PFSK-1 (cell line): ENCODE measurements at regions not wholly inside any gene's neighbourhood (a gene's known extent, or its start where the extent isn't known, plus 50 kb on each side); places are given as distances from the start of the nearest gene placed in this dataset.

ENCODE experiments used
- FOXP2 ChIP-seq: optimal IDR thresholded peaks from 2 replicates; pipeline ENCODE3; 2011; ENCODE audit warnings: borderline replicate concordance, control low read depth, inconsistent platforms; ENCODE audit not compliant: insufficient read depth; ENCODE audit errors: extremely low read length, extremely low read depth
- POLR2AphosphoS5 ChIP-seq: IDR thresholded peaks from 2 replicates; pipeline ENCODE4 v1.6.1; 2012; ENCODE audit warnings: low read depth, mild to moderate bottlenecking, control low read depth, low read length, moderate library complexity
- SIN3A ChIP-seq: IDR thresholded peaks from 2 replicates; pipeline ENCODE4 v1.6.1; 2012; ENCODE audit warnings: mild to moderate bottlenecking, low read length, moderate library complexity, borderline replicate concordance; ENCODE audit not compliant: insufficient read depth
- TAF1 ChIP-seq: IDR thresholded peaks from 2 replicates; pipeline ENCODE4 v1.6.1; 2012; ENCODE audit warnings: low read length, control low read depth, borderline replicate concordance; ENCODE audit not compliant: insufficient read depth
- TF ChIP-seq, protein P1 (sequence below), 2 experiments: IDR thresholded peaks; 2 replicates each; pipeline versions ENCODE4 v1.6.1 to v1.8.0; 2011 to 2012; ENCODE audit warnings: low read depth in 2 of 2, low read length in 2 of 2, control low read depth in 1 of 2, inconsistent platforms in 1 of 2, mild to moderate bottlenecking in 1 of 2, moderate library complexity in 1 of 2; ENCODE audit not compliant: insufficient read depth in 1 of 2

DNA sequence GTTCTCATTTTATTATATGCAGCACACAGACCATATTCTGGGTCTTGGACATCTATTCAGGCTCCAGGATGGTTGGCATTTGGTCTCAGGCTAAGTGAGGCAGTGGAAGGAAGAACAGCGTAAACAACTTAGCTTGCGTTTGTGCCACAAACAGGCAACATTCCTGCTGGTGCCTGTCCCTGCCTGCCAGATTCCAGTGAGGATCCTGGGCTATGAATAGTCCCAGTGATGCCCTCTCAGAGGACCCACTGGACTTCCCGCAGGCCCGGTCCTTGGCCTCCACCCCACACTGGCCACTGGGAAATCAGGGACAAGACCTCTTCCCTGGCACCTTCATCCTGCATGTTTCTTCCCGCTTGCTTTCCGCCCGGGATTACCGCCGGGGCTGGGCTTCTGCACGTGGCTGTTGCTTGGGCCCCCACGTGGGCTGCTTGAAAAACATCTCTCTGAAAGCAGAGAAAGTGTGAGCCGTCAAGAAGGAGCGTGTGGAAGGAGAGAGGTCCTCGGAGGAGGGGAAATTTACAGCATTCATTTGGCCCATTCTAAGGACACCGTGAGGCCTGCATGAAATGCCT lies 145.1 kb upstream of the WNT4 start:
- TF ChIP-seq, protein P1, sequence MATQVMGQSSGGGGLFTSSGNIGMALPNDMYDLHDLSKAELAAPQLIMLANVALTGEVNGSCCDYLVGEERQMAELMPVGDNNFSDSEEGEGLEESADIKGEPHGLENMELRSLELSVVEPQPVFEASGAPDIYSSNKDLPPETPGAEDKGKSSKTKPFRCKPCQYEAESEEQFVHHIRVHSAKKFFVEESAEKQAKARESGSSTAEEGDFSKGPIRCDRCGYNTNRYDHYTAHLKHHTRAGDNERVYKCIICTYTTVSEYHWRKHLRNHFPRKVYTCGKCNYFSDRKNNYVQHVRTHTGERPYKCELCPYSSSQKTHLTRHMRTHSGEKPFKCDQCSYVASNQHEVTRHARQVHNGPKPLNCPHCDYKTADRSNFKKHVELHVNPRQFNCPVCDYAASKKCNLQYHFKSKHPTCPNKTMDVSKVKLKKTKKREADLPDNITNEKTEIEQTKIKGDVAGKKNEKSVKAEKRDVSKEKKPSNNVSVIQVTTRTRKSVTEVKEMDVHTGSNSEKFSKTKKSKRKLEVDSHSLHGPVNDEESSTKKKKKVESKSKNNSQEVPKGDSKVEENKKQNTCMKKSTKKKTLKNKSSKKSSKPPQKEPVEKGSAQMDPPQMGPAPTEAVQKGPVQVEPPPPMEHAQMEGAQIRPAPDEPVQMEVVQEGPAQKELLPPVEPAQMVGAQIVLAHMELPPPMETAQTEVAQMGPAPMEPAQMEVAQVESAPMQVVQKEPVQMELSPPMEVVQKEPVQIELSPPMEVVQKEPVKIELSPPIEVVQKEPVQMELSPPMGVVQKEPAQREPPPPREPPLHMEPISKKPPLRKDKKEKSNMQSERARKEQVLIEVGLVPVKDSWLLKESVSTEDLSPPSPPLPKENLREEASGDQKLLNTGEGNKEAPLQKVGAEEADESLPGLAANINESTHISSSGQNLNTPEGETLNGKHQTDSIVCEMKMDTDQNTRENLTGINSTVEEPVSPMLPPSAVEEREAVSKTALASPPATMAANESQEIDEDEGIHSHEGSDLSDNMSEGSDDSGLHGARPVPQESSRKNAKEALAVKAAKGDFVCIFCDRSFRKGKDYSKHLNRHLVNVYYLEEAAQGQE (IDR thresholded peaks at IDR 0.05; ENCODE audit: insufficient read depth in 1 of 2, low read depth in 2 of 2, low read length in 2 of 2), result no peak
- no peak for TF ChIP-seq TAF1
- TF ChIP-seq POLR2AphosphoS5, result no peak
- no peak for TF ChIP-seq SIN3A
- TF ChIP-seq FOXP2, result no peak

DNA sequence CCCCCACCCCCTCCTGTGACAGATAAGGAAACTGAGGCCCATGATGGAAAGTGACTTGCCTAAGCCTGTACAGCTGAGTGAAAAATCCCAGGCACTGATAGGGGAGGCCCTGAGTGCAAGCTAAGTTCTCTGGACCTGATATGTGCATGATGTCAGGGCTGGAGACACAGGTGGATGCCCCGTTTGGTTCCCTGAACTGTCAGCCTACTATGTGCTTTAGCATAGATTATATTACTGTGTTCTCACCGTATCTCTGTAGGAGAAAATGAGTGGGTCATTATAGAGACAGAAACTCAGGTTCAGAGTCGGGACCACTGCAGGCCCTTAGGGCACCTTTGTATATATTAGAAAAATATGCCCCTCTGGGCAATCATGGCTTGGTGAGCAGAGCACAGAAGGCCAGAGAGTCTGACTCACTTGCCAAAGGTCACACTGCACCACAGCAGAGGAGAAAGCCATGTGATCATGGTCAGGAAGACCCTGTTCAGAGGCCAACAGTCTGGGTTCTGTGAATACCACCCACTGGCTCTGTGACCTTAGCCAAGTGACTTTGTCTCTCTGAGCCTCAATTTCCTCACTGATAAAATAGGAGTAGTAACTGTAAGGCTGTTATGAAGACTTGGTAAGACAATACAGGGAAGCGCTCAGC lies 145.8 kb upstream of the WNT4 start:
- TF ChIP-seq, protein P1 (IDR thresholded peaks at IDR 0.05; ENCODE audit: insufficient read depth in 1 of 2, low read depth in 2 of 2, low read length in 2 of 2), result no peak
- TF ChIP-seq FOXP2 (no peak), SIN3A (no peak), POLR2AphosphoS5 (no peak), TAF1 (no peak)

DNA sequence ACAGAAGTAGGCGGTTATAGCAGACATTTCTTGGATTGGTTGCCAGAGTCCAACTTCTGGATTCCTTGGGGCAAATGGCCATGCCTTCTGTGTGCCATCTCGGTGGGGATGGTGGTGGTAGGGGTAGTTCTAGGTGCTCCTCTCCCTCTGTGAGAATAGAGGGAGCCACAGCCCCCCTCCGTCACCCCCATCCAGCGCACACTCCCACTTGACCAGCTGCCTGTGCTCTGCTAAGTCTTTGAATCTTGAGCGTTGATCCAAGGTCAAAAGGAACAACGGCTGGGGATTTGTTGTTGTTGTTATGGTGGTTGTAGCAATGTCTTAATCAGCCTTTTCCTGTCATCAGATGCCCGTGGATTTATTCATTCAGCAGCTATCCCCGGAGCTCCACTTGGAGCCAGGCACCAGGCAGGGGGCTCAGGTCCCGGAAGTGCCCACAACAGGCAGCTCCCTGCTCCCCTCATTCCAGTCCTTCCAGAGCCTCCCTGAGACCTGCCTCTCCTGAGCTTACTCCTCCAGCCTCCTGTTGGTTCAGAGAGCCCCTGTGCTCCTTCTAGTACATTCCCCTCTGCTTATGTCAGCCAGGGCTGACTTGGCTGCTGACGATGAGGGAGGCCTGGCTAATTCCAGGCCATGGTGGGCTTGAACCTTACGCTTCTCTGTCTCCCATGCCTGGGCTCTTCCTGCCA lies 146.6 kb upstream of the WNT4 start:
- TF ChIP-seq, protein P1 (IDR thresholded peaks at IDR 0.05; ENCODE audit: insufficient read depth in 1 of 2, low read depth in 2 of 2, low read length in 2 of 2), result no peak

DNA sequence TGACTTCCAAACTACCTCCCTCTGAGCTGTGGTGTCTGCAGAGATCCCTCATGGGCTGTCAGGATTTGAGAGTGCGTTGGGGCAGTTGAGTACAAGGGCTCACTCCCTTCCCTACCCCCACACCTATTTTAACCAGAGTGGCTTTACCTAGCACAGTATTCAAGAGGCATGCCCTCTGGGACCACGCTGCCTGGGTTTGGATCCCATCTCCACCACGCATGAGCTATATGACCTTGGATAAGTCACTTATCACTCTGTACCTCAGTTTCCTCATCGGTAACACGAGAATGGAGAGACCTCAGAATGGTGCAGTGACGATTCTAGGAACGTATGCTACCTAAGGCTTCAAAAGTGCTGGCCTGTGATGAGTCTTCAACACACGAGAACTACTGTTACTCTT lies 147.3 kb upstream of the WNT4 start:
- TF ChIP-seq FOXP2, result no peak
- no peak for TF ChIP-seq TAF1
- TF ChIP-seq, protein P1 (IDR thresholded peaks at IDR 0.05; ENCODE audit: insufficient read depth in 1 of 2, low read depth in 2 of 2, low read length in 2 of 2), result no peak
- no peak for TF ChIP-seq POLR2AphosphoS5
- no peak for TF ChIP-seq SIN3A
